Astrocyte (in vitro differentiated cells and primary cell): ENCODE measurements at regions not wholly inside any gene's neighbourhood (a gene's known extent, or its start where the extent isn't known, plus 50 kb on each side); places are given as distances from the start of the nearest gene placed in this dataset.

Experiments used
- CTCF ChIP-seq: IDR thresholded peaks from 2 replicates; pipeline ENCODE4 v1.5.1; 2011; ENCODE audit warnings: low read depth, mild to moderate bottlenecking, inconsistent platforms, low read length, moderate library complexity; ENCODE audit not compliant: insufficient read depth
- EZH2 ChIP-seq: IDR thresholded peaks from 2 replicates; pipeline ENCODE4 v1.6.1; 2012; ENCODE audit warnings: mild to moderate bottlenecking, low read length, inconsistent platforms; ENCODE audit not compliant: insufficient read depth

GRCh38 chr16:48445782-48446533 lies 60.7 kb upstream of the SIAH1 start:
- TF ChIP-seq CTCF (no peak), EZH2 (no peak)
